ENCODE measurements at regions not wholly inside any gene's neighbourhood (a gene's known extent, or its start where the extent isn't known, plus 50 kb on each side); places are given as distances from the start of the nearest gene placed in this dataset.

GRCh38 chr1:55997536-55997935 is 581.8 kb downstream of the PLPP3 start (continued):
- no peak for TF ChIP-seq ZBTB38 (CRISPR knock-in tag; IDR thresholded peaks at IDR 0.05)
- TF ChIP-seq CCAR2 (optimal IDR thresholded peaks at IDR 0.05; ENCODE audit: low read depth, low read length): no peak
- no peak for TF ChIP-seq CBFB (CRISPR knock-in tag; IDR thresholded peaks at IDR 0.05)
- TF ChIP-seq ZNF160 (CRISPR knock-in tag; IDR thresholded peaks at IDR 0.05): no peak
- TF ChIP-seq MIER2 (CRISPR knock-in tag; IDR thresholded peaks at IDR 0.05): no peak
- TF ChIP-seq ZSCAN31 (CRISPR knock-in tag; IDR thresholded peaks at IDR 0.05; ENCODE audit: low read depth): no peak
- no peak for TF ChIP-seq NCOA5 (CRISPR knock-in tag; IDR thresholded peaks at IDR 0.05)

DNA sequence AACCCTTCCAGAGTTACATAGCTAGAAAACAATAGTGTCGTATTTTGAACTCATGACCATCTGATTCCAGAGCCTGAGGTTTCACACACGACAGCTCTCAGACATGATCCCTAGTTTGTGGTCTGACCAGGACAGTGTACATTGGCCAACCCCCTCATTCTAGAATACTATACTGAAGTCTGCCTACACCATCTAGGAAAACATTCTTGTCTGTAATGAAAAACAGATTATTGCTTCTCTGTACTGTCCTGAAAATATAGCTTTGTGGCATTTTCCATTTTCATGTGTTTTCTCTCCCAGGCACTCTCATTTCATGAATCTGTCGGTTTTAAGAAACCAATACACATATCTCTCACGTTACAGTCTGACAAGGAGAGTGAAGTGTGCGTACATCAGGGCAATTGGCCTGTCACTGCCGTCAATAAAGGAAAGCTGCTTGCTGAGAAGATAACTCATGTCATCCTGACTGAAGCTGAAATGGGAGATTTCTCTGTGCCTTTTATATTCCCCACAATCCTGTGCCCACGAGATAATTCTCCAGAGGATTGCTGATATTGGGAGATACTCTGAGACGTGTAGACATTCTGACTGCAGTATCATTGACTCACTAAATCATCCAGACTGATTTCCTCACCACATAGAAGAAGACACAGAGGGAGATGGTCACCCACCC is 585.6 kb downstream of the PLPP3 start:
- in situ Hi-C loops (cut with HindIII; ENCODE audit: extremely low pct_ligation_motif_present, low pct_unique_long_range_greater_than_20kb) (no loop called here), intact Hi-C loops (cut with micrococcal nuclease; ENCODE audit: unreplicated experiment) (no loop called here)
- DNase-seq (ENCODE audit: low spot score) (no peak), FAIRE-seq (no peak), ATAC-seq (no peak)
- no peak overlapping the region for H2AFZ ChIP-seq (ENCODE audit: low read length)
- POLR2A ChIA-PET: no interaction called here
- no peaks in the 10 kb centered on the region for H3K4me1 ChIP-seq (ENCODE audit: insufficient read depth, low read length)
- H3K27ac ChIP-seq (ENCODE audit: extremely low read length, insufficient read depth, low read length): no peak overlapping the region
- H3K4me2 ChIP-seq (ENCODE audit: low read depth, low read length): no peak overlapping the region
- WGBS (ENCODE audit: low lambda C conversion rate): 11% methylated on average over 8 of the region's 8 CpGs
- peaks cover 0 to 6% of the 10 kb centered on the region in 2 experiments; a peak in 2 of 5 replicates for H3K27me3 ChIP-seq (ENCODE audit: control insufficient read depth in 1 of 2, insufficient read depth in 2 of 2, low read length in 2 of 2)
- H3K79me2 ChIP-seq (ENCODE audit: insufficient read depth, low read length): no peaks in the 10 kb centered on the region
- H3K4me3 ChIP-seq (replicated peaks in 1 of 3; ENCODE audit: insufficient read depth in 1 of 3, low read depth in 2 of 3, low read length in 3 of 3): no peak overlapping the region
- no peaks in the 10 kb centered on the region for H3K36me3 ChIP-seq (replicated peaks in 1 of 2; ENCODE audit: control insufficient read depth in 1 of 2, insufficient read depth in 2 of 2, low read length in 2 of 2)
- no peak overlapping the region for H3K9ac ChIP-seq (ENCODE audit: insufficient read depth, low read depth, low read length)
- no peaks in the 10 kb centered on the region for H4K20me1 ChIP-seq (ENCODE audit: insufficient read depth, low read length)
- H3K9me3 ChIP-seq (ENCODE audit: low read length): no peaks in the 10 kb centered on the region
- CTCF ChIA-PET (ENCODE audit: low intra/inter-chr PET ratio, low total read pairs): no interaction called here
- no TSS peak for BruUV-seq (replicated peaks)
- TF ChIP-seq NKX3-1 (CRISPR knock-in tag; IDR thresholded peaks at IDR 0.05): no peak
- TF ChIP-seq AHDC1 (CRISPR knock-in tag; IDR thresholded peaks at IDR 0.05; ENCODE audit: borderline replicate concordance): no peak
- TF ChIP-seq ZNF431 (CRISPR knock-in tag; IDR thresholded peaks at IDR 0.05; ENCODE audit: borderline replicate concordance, low read depth): no peak
- TF ChIP-seq U2AF1 (optimal IDR thresholded peaks at IDR 0.05; ENCODE audit: low read depth, low read length): no peak
- TF ChIP-seq, protein P1, sequence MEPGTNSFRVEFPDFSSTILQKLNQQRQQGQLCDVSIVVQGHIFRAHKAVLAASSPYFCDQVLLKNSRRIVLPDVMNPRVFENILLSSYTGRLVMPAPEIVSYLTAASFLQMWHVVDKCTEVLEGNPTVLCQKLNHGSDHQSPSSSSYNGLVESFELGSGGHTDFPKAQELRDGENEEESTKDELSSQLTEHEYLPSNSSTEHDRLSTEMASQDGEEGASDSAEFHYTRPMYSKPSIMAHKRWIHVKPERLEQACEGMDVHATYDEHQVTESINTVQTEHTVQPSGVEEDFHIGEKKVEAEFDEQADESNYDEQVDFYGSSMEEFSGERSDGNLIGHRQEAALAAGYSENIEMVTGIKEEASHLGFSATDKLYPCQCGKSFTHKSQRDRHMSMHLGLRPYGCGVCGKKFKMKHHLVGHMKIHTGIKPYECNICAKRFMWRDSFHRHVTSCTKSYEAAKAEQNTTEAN (CRISPR knock-in tag; conservative IDR thresholded peaks at IDR 0.05): no peak
- no peak for TF ChIP-seq ZNF329 (CRISPR knock-in tag; IDR thresholded peaks at IDR 0.05; ENCODE audit: low read depth)
- no peak for TF ChIP-seq NFYC (CRISPR knock-in tag; IDR thresholded peaks at IDR 0.05)
- no peak for TF ChIP-seq ZNF317 (CRISPR knock-in tag; IDR thresholded peaks at IDR 0.05)
- TF ChIP-seq ATF5 (CRISPR knock-in tag; IDR thresholded peaks at IDR 0.05; ENCODE audit: low read depth): no peak
